BE2C (cell line): ENCODE measurements at regions not wholly inside any gene's neighbourhood (a gene's known extent, or its start where the extent isn't known, plus 50 kb on each side); places are given as distances from the start of the nearest gene placed in this dataset.

Source experiments
- DNase-seq: peaks from one replicate; pipeline ENCODE4 v3.0.0-alpha.2; 2020
- H3K27me3 ChIP-seq: fragments of 250-450 bp; sonication (Bioruptor Pico); 2 replicates; pipeline ENCODE4 v1.5.1; 2020; ENCODE audit warnings: mild to moderate bottlenecking
- H3K36me3 ChIP-seq: fragments of 250-450 bp; sonication (Bioruptor Pico); 2 replicates; pipeline ENCODE4 v1.5.1; 2020; ENCODE audit warnings: mild to moderate bottlenecking
- H3K4me1 ChIP-seq: fragments of 250-450 bp; sonication (Bioruptor Pico); 2 replicates; pipeline ENCODE4 v1.5.1; 2020
- H3K4me3 ChIP-seq: 2 replicates; pipeline ENCODE4 v1.5.1; 2011; ENCODE audit warnings: low read depth, low read length
- H3K9me3 ChIP-seq: fragments of 250-450 bp; sonication (Bioruptor Pico); 2 replicates; pipeline ENCODE4 v1.5.1; 2020
- CTCF ChIP-seq: IDR thresholded peaks from 2 replicates; pipeline ENCODE4 v1.5.1; 2012; ENCODE audit warnings: mild to moderate bottlenecking, low read depth, low read length

- no peaks in the 10 kb centered on the region for H3K36me3 ChIP-seq
- H3K9me3 ChIP-seq, result no peaks in the 10 kb centered on the region
- no peaks in the 10 kb centered on the region for H3K27me3 ChIP-seq
- no peak for DNase-seq
- no peaks in the 10 kb centered on the region for H3K4me1 ChIP-seq
- no peak for TF ChIP-seq CTCF
- no peak overlapping the region for H3K4me3 ChIP-seq
These were observed 265.2 kb downstream of the TFCP2L1 start for GRCh38 chr2:121019756-121020155.

GRCh38 chr2:121021685-121022084, 263.3 kb downstream of the TFCP2L1 start:
- no peak for DNase-seq
- Histone ChIP-seq H3K4me3 (no peak overlapping the region), H3K36me3 (no peaks in the 10 kb centered on the region), H3K9me3 (no peaks in the 10 kb centered on the region), H3K4me1 (no peaks in the 10 kb centered on the region), H3K27me3 (no peaks in the 10 kb centered on the region)
- TF ChIP-seq CTCF, result no peak

- DNase-seq, result no peak
- Histone ChIP-seq H3K9me3 (no peaks in the 10 kb centered on the region), H3K27me3 (no peaks in the 10 kb centered on the region), H3K4me1 (no peaks in the 10 kb centered on the region), H3K4me3 (no peak overlapping the region), H3K36me3 (no peaks in the 10 kb centered on the region)
- TF ChIP-seq CTCF, result no peak
These were observed 256.4 kb downstream of the TFCP2L1 start for GRCh38 chr2:121028577-121028976.

GRCh38 chr2:121030523-121030922, 254.5 kb downstream of the TFCP2L1 start:
- H3K27me3 ChIP-seq, result no peaks in the 10 kb centered on the region
- DNase-seq, result no peak
- H3K4me1 ChIP-seq, result no peaks in the 10 kb centered on the region
- no peaks in the 10 kb centered on the region for H3K36me3 ChIP-seq
- TF ChIP-seq CTCF, result no peak
- H3K9me3 ChIP-seq, result no peaks in the 10 kb centered on the region
- no peak overlapping the region for H3K4me3 ChIP-seq

- no peaks in the 10 kb centered on the region for H3K9me3 ChIP-seq
- no peak overlapping the region for H3K4me3 ChIP-seq
- no peaks in the 10 kb centered on the region for H3K4me1 ChIP-seq
- H3K27me3 ChIP-seq, result no peaks in the 10 kb centered on the region
- no peak for DNase-seq
- no peaks in the 10 kb centered on the region for H3K36me3 ChIP-seq
- TF ChIP-seq CTCF, result no peak
These were observed 253.2 kb downstream of the TFCP2L1 start for GRCh38 chr2:121031568-121032340.

GRCh38 chr2:121033461-121033996, 251.5 kb downstream of the TFCP2L1 start:
- no peaks in the 10 kb centered on the region for H3K27me3 ChIP-seq
- no peak for DNase-seq
- no peaks in the 10 kb centered on the region for H3K4me1 ChIP-seq
- no peaks in the 10 kb centered on the region for H3K36me3 ChIP-seq
- no peaks in the 10 kb centered on the region for H3K9me3 ChIP-seq
- TF ChIP-seq CTCF, result no peak
- no peak overlapping the region for H3K4me3 ChIP-seq
